CD4-positive, alpha-beta T cell treated with Interleukin-21 for 1 hour (primary cell): ENCODE measurements at regions not wholly inside any gene's neighbourhood (a gene's known extent, or its start where the extent isn't known, plus 50 kb on each side); places are given as distances from the start of the nearest gene placed in this dataset.
"Not testable (repeated sequence)": the region's sequence is repeated elsewhere in the genome, so short reads cannot be mapped to it uniquely, and the experiment has no call there.

Source experiments
- DNase-seq: peaks from one replicate; pipeline ENCODE4 v3.0.0-alpha.2; 2020

GRCh38 chr12:105664765-105665164, 334.3 kb downstream of the C12orf75 start:
- DNase-seq = not testable (repeated sequence)

DNA sequence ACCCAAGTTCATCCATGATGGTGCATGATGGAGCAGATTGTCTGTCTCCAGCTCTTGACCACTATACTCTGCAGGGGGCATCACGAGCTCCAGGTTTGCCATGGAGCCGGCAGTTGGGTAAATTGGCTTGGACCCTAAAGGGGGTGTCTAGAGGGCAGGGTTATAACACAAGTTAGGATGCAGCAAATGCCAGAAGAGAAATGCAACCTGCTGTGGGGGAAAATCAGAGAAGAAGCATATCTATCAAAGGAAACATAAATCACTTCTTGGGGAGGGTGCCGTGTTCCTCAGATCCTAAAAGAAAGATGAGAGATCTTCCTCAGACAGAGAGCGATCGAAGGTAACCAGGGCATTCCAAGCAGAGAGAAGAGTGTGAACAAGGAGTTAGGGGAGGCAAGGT, 334.9 kb downstream of the C12orf75 start:
- DNase-seq = no peak

DNA sequence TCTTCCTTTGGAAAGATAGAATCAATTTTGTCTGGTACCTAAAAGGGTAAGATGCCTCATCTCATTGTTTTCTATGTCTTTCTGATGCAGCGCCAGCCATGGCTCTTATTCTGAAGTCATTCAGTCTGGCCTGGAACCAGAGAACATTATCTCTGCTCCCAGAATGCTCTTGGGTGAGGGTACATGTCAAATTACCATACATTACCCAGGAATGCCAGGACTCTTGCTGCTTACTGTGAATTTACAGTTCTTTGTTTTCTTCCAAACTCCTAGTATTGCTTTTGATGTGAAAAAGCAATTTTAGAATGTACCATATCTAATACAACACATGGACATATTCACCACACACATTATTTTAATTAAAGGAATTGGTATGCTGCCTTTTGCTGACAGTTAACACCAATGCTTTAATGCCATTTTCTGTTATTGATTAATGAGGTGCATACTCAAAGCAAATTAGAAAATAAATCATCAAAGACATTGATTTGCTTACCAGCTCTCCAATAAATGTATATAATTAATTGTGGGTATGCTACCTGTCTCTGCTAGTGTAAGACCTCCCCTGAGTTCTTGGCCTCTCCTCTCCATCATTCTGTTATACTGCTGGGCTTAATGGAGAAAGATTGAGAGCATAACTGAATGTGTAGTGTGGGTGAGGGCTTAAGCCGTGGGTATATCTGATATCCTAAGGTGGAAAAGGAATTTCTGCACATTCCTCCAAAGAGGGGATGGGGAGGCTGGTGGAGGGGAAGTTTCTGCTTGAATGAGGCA, 337.7 kb downstream of the C12orf75 start:
- DNase-seq = no peak

DNA sequence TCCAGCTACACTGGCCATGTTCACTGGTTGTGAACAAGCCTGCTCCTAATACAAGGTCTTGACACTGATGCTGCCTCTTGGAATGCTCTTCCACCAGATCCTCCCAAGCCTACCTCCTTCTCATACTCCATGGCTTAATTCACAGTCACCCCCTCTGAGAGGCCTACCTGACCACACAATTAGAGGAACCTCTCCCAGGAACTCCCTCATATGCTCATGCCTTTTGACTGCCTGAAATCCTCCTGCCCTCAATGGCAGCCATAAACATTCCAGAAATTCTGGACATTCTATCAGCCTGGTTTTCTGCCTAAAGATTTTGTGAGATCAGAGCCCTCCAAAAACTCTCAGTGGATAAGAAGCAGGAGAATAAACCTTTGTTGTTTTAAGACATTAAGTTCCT, 340.2 kb downstream of the C12orf75 start:
- no peak for DNase-seq

DNA sequence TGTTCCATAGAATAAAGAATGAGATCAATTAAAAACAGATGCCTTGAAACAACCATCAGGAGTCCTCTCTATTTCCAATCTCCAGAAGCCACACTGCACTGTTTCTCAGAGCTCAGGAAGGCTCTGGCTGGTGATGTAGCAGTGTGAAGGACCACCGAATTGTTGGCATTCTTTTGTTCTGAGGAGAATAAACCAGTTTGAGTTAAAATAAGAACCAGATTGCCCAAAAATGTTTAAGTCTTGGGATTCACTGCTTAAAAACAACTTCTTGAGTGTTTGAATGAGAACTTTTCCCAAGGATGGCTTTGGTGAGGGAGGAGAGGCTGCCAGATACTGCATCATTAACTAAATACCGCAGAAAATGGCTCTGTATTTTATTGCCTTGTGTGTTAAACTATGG, 341.2 kb downstream of the C12orf75 start:
- DNase-seq = no peak

DNA sequence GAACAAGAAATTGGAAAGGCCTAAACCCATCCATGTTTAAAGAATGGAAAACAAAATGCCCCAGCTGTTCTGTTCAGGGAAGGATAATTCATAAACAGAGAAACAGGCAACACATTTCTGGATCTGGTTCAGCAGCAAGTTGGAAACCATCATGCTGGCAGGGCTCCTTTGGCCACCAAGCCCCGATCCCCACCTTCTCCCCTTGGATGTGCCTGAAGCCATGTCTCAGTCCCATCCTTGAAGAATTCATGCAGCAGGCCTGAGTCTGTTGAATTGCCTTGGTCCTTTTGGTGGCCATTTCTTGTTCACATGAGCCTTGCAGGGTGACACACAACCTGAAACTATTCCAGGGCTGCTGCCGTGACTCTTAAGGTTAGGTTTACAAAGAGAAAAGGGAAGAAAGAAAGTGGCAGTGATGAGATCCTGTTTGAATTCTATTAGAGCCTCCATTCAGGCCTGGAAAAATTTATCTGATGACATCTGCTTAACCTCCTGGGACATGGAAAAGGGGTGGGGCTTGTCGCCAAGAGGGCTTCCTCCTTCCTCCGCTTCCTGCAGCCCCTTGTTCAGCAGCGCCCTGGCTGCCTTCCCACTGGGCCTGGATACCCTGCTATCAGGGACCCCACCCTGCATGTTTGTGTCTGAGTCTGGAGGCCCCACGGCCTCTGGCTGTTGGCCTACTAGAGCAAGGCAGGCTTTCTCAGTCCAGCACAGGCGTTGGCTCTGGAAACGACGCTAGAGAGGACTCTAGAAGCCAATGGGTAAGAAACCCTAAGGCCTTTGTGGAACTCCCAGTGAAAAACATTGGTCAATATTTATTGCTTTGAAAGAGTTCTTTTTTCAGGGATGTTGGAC, 341.9 kb downstream of the C12orf75 start:
- DNase-seq = no peak

DNA sequence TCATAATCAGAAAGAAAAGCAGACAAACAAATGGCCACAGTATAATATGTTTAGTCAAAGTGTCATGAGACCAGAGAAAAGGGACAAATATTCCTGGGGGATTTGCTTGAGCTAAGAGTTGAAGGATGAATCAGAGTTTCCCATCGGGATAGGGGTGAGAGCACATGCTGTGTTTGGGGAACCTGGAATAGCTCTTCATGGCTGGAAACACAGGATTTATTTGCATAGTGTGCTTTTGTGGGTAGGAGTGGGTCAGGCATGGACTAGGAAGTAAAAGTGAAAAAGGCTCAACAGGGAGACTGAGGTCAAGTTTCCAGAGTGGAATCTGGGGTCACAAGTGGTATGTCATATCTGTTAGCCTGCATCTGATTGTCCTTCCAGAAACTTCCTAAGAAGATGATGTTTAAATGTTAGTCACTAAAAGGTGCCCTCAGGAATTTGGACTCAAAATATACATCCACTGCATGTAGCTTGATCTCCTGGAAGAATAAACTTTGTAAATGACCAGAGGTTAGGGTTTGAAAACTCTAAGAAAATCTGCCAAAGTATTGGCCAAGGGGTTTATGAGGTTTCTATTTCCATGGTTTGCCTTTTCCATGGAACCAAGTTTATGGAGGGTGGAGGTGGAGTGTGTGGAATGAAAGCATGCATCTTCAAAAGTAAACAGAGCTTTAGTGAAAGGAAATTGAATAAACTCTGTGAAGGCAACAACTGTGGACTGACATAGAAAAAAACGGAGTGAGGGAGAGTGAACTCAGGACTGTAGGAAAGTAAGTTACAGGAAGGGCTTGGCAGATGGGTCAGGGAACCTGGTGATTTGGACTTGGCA, 344.6 kb downstream of the C12orf75 start:
- no peak for DNase-seq

DNA sequence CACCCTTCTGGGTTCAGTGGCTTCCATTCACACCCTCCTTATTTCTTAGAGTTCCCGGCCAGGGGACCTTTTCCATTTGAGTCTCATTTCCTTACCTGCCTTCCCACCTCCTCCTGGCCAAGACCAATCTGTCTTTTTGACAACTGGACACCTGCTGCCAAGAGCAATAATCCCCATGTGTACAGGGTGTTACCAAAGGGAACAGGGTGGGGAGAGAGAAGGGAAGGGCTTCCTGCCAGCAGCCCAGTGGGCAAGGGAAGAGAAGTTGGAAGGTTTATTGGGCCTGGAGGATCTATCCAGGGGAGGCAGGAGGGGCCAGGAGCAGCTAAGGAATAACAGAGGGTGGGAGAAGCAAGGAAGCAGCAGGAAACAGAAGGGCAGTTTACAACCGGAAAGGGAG, 346.2 kb downstream of the C12orf75 start:
- no peak for DNase-seq

- no peak for DNase-seq
Observed at GRCh38 chr12:105677672-105678071, 347.2 kb downstream of the C12orf75 start.

DNA sequence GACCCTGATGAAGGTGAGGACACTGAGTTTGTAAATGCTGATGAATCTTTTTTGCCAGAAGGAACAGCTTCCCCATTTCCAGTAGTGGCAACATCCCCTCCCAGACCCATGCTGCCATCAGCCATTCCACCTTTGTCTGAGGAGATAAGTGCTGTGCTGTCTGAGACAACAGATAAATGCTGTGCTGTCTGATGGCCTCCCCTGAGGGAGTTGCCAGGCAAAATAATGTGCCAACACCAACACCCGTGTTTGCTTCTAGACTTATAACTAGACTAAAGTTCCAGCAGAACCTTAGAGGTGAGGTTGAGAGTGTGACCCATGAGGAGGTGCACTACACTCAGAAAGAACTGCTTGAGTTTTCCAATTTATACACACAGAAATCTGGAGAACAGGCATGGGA, 349.5 kb downstream of the C12orf75 start:
- no peak for DNase-seq

GRCh38 chr12:105681341-105681740, 350.9 kb downstream of the C12orf75 start:
- DNase-seq = no peak

DNA sequence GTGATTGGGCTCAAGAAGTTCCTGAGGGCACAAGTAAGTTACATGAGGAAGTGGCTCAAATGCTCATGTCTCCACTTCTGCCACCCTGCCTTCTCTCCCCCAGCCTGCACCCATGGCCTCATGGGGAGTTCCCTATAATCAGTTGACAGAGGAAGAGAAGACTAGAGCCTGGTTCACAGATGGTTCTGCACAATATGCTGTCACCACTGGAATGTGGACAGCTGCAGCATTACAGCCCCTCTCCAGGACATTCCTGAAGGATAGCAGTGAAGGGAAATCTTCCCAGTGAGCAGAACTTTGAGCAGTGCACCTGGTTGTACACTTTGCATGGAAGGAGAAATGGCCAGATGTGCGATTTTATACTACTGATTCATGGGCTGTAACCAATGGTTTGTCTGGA, 352.3 kb downstream of the C12orf75 start:
- not testable (repeated sequence) for DNase-seq

DNA sequence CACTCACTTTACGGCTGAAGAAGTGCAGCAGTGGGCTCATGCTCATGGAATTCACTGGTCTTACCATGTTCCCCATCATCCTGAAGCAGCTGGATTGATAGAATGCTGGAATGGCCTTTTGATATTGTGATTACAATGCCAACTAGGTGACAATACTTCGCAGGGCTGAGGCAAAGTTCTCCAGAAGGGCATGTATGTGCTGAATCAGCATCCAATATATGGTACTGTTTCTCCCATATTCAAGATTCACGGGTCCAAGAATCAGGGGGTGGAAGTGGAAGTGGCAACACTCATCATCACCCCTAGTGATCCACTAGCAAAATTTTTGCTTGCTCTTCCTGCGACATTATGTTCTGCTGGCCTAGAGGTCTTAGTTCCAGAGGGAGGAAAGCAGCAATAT, 353.3 kb downstream of the C12orf75 start:
- not testable (repeated sequence) for DNase-seq

DNA sequence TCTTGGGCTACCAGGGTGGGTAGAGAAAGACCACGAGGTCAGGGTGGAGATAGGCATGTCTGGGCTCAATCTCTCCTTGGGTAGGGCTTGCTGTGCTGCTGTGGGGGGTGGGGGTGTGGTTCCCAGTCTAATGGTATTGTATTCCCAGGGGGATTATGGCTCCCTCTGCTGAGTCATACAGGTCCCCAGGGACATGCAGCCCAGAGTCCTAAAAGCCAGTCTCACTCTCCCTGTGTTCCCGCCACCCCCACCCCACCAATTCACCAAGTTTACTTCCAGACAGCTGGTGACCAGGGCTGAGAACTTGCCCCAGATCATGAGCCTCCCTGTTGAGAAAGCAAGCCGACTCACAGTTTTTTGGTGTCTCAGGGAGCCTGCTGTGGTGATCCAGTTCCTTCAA, 367.6 kb downstream of the C12orf75 start:
- DNase-seq = no peak

DNA sequence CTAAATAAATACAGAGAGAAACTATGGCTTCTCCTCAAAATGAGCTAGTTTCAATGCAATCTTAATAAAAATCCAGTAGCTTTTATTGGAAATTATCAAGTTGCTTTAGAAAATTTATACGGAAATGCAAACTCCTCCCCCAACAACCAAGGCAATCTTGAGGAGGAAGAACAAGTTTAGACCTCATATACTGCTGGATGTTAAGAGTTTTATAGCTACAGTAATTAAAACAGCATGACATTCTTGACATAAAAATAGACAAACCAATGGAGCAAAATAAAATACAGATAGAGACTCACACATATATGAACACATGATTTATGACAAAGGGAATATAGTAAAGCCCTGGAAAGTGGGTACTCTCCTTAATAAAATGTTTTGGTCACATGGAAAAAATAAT, 368.7 kb downstream of the C12orf75 start:
- DNase-seq = no peak

GRCh38 chr12:105704787-105705186, 374.3 kb downstream of the C12orf75 start:
- DNase-seq = no peak

DNA sequence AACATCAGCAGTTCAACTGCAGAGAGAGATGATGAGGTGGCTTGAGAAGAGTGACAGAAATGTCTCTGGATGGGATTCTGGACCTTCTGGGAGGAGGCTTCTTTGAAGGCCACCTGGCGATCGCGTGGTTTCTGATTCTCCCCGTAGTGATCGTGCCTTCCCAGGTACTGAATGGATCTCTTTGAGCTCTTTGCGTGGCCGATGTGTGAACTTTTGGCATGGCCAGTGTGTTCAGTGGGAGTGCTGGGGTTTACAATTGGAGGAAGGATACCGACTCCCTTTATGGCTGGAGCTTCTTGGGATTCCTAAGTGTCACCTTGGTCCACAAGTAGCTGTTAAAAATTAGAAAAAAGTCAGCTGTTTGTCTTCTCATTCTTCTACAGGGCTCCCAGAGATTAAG, 374.7 kb downstream of the C12orf75 start:
- DNase-seq = no peak

DNA sequence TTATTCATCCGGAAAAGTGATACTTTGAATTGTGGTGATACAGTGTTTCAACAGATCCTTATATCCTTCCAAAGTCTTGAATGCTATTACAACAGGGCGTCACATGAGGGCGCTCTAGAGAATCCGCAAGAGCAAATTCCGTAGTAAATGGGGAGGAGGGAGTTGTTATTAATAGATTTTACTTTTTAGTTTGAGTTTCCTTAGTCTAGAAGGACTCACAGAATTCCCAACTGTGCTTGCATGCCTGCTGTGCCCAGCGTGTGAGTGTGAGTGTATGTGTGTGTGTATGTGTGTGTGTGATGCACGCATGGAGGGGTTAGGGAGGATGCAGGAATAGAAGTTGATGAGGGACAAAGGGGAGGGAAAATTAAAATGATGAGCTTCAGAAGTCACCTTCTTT, 375.3 kb downstream of the C12orf75 start:
- DNase-seq = no peak

DNA sequence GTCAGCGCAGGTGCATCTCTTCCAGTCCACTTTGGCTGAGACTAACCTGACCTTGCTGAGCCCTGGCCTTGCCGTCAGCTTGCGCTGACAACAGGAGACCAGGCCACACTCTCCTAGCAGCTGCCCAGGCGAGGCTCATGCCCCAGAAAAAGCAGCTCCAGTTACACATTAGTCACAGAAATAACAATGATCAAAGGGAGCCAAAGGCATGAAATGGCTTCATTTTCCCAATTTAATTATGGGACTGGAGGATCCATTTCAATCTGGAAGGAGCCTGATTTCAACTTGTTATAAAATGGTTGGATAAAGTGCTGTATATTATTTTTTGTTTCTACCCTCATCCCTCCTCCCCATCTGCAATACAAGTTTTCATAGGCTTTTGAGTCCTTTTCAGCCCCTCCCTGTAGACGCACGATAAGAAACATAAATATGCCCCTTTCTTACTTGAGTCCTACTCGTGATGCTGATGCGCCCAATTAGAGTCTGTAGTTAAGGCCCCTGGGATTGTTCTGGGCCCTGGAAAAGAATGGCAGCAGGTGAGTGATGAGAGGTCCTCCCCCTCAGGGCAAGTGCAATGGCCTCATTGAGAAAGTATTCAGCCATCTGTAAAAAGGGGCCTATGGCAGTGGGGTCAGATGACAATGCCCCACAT, 376.0 kb downstream of the C12orf75 start:
- no peak for DNase-seq

DNA sequence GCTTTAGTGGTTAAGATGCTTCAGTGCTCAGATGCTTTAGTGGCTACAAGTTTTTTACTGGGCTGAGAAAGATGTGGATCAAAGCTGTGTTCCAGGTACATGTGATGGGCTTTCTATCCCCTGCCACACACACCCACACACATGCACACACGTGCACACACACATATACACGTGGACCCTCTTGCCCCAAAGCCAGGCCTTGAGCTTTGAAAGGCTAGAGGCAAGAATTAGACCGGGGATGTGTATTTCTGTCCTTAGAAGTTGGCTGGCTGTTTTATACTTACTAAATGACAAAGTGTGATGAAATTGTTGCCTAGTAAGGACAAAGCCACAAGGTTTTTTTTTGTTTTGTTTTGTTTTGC, 376.5 kb downstream of the C12orf75 start:
- no peak for DNase-seq

DNA sequence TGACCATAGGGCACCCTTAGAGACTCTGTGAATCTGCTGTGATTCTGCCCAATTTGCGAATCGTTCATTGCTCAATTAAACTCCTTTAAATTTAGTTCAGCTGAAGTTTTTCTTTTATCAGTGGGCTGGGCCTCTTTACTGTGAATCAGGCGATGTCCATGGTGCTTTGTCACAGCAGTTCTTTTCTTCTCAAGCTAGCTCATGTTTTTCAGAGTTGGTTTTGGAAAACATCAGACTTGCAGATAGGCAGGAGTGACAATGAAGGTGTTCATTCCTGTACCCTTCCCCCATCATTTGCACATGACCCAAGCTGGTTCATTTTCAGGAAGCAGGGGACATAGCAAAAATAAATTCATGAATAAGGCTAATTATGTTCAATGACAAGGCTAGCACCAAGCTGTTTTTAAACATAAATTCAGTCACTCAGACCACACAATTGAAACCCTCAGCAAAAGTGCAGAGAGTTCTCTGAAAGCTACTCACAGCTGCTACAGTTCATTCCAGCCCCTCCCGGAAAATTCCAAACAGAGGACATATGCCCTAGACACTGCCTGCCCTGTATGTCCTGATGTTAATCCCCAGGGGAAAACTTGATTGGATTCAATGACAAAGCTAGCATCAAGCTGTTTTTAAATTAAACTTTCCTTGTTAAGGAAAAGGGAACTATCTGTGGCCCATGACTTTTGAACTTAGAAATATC, 383.3 kb downstream of the C12orf75 start:
- no peak for DNase-seq

DNA sequence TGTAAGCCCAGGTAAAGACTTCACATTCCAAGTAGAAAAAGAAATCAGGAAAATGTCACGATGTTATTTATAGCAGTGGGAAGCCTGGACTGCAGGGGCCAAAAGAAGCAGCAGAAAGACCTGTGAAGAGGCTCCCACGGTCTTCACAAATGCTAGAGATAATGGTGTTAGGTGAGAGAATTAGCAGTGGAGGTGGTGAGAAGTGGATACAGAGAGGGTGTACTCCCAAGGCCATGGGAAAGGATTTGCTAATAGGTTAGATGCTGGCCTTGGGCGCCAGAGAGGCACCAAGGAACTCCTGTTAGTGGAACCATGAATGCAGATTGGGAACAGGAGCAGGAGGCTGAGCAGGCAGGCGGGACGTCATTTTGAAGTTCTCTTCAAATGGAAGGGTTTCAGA, 386.1 kb downstream of the C12orf75 start:
- no peak for DNase-seq
